ENCODE measurements at regions not wholly inside any gene's neighbourhood (a gene's known extent, or its start where the extent isn't known, plus 50 kb on each side); places are given as distances from the start of the nearest gene placed in this dataset.

DNA sequence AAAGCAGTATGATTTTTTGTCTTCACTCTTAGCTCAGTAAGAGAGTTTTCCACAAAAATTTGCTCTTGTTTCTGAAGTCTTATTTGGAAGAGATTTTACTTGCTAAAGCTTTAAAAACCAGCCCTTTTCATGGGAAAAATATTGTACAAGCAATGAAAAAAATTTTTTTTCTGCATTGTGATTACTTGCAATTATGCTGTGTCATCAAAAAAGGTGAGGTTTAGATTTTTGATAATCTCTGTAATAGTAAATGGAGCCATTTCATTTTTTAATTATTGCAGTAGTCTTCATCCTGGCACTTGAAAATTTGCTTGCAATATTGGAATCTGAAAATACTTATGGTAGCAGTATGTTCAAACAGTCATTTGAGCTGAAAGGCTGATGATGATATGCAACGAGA lies 447.4 kb downstream of the SH2D4B start:
- H3K79me1 ChIP-seq (ENCODE audit: low read depth, low read length), result no peaks in the 10 kb centered on the region
- no peak overlapping the region for H3K14ac ChIP-seq (ENCODE audit: insufficient read length)
- H3K56ac ChIP-seq (replicated peaks; ENCODE audit: insufficient read length, low read depth, low read length), result no peak overlapping the region
- H3K18ac ChIP-seq (ENCODE audit: extremely low read depth, low read length), result no peak overlapping the region
- no peak overlapping the region for H2BK120ac ChIP-seq (replicated peaks; ENCODE audit: low read depth, low read length)
- H2AFZ ChIP-seq (ENCODE audit: low read length), result no peak overlapping the region
- CTCF ChIA-PET (ENCODE audit: partially characterized antibody), result interaction anchor here (0.7 to 1.4 kb wide), 2 partner anchors 323 to 496 kb away, joined by 3 to 6 read pairs; no protein-coding TSS in a partner anchor
- no peak overlapping the region for H4K91ac ChIP-seq (replicated peaks; ENCODE audit: insufficient read length, low read length)
- no peak overlapping the region for H3K27ac ChIP-seq (ENCODE audit: low read depth, low read length)
- no peaks in the 10 kb centered on the region for H4K20me1 ChIP-seq (replicated peaks in 1 of 2; ENCODE audit: control insufficient read depth in 1 of 2, insufficient read depth in 2 of 2, low read length in 2 of 2)
- TF ChIP-seq MAFK (IDR thresholded peaks at IDR 0.05; ENCODE audit: low read depth, low read length) (peak; percentile 97), RBBP5 (IDR thresholded peaks at IDR 0.05; ENCODE audit: borderline replicate concordance, low read depth, low read length) (no peak)
- WGBS, 2 experiments (ENCODE audit: extremely low coverage in 1 of 2, insufficient coverage in 1 of 2, insufficient read length in 1 of 2, insufficient replicate concordance in 2 of 2, low coverage in 1 of 2, low lambda C conversion rate in 2 of 2, missing lambda C conversion rate in 1 of 2), result 96% methylated on average over 1 of the region's 1 CpG; no CpG with 5 or more reads in 1 of the 2 experiments
- no peaks in the 10 kb centered on the region for H3K23me2 ChIP-seq (ENCODE audit: low read depth, low read length)
- no peaks in the 10 kb centered on the region for H3K9me3 ChIP-seq (ENCODE audit: insufficient read depth in 2 of 2, low read depth in 1 of 2, low read length in 1 of 2)
- H3K4me2 ChIP-seq (ENCODE audit: insufficient read depth in 1 of 2, low read depth in 2 of 2, low read length in 2 of 2), result no peak overlapping the region
- H3K9ac ChIP-seq (replicated peaks in 1 of 4; ENCODE audit: extremely low read depth in 1 of 4, low read depth in 3 of 4, low read length in 3 of 4), result no peak overlapping the region
- no peak overlapping the region for H3K4ac ChIP-seq (replicated peaks; ENCODE audit: insufficient read length, low read depth, low read length)
- H2BK12ac ChIP-seq (ENCODE audit: low read depth, low read length), result no peak overlapping the region
- FAIRE-seq (no peak), DNase-seq (ENCODE audit: low read depth in 1 of 2, low spot score in 2 of 2) (no peak)
- no peak overlapping the region for H3K4me3 ChIP-seq (ENCODE audit: extremely low read depth in 1 of 4, insufficient read depth in 2 of 4, low read depth in 3 of 4, low read length in 4 of 4)
- H3K23ac ChIP-seq (ENCODE audit: insufficient read length), result no peak overlapping the region
- H2AK5ac ChIP-seq (ENCODE audit: low read depth, low read length), result no peak overlapping the region
- H3K27me3 ChIP-seq (replicated peaks in 1 of 4; ENCODE audit: control insufficient read depth in 3 of 4, extremely low read depth in 1 of 4, insufficient read depth in 3 of 4, low read length in 3 of 4), result no peaks in the 10 kb centered on the region
- H2BK15ac ChIP-seq (ENCODE audit: low read length), result no peak overlapping the region
- no peak overlapping the region for H4K8ac ChIP-seq (ENCODE audit: extremely low read depth, insufficient read depth, low read length)
- no peaks in the 10 kb centered on the region for H3K4me1 ChIP-seq (replicated peaks in 1 of 4; ENCODE audit: control insufficient read depth in 3 of 4, insufficient read depth in 4 of 4, low read length in 3 of 4)
- H2BK20ac ChIP-seq (ENCODE audit: low read length), result no peak overlapping the region
- no peak overlapping the region for H2BK5ac ChIP-seq (ENCODE audit: low read depth, low read length)
- POLR2A ChIA-PET (ENCODE audit: partially characterized antibody), result no interaction called here
- no peaks in the 10 kb centered on the region for H3K79me2 ChIP-seq (ENCODE audit: control insufficient read depth in 1 of 2, insufficient read depth in 2 of 2, low read length in 2 of 2)
- H4K5ac ChIP-seq (ENCODE audit: insufficient read length, low read depth, low read length), result no peak overlapping the region
- no peaks in the 10 kb centered on the region; a peak in 1 of 8 replicates for H3K36me3 ChIP-seq (ENCODE audit: control insufficient read depth in 2 of 4, insufficient read depth in 4 of 4, low read length in 3 of 4)
